ENCODE measurements at regions not wholly inside any gene's neighbourhood (a gene's known extent, or its start where the extent isn't known, plus 50 kb on each side); places are given as distances from the start of the nearest gene placed in this dataset.

DNA sequence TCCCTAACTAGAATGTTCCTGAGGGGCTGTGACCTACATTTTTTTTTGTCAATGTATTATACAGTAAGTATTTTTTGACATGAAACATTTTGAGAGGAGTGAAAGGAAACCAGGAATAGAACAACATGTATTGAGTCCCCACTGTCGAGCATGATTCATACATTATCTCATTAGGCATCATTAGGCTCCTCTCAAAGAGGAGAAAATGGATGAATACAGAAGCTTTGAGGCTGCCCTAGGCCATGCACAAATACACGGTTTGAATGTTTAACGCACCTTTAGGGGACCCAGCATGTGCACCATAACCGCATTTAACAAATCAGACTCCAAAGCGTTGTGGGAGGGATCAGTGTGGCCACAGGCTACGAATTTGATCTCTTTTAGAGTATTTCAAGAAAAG is 87.8 kb downstream of the TBXT start:
- TF ChIP-seq, protein P1, sequence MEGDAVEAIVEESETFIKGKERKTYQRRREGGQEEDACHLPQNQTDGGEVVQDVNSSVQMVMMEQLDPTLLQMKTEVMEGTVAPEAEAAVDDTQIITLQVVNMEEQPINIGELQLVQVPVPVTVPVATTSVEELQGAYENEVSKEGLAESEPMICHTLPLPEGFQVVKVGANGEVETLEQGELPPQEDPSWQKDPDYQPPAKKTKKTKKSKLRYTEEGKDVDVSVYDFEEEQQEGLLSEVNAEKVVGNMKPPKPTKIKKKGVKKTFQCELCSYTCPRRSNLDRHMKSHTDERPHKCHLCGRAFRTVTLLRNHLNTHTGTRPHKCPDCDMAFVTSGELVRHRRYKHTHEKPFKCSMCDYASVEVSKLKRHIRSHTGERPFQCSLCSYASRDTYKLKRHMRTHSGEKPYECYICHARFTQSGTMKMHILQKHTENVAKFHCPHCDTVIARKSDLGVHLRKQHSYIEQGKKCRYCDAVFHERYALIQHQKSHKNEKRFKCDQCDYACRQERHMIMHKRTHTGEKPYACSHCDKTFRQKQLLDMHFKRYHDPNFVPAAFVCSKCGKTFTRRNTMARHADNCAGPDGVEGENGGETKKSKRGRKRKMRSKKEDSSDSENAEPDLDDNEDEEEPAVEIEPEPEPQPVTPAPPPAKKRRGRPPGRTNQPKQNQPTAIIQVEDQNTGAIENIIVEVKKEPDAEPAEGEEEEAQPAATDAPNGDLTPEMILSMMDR (IDR thresholded peaks at IDR 0.05; ENCODE audit: low read depth, low read length), result no peak
- TF ChIP-seq EZH2phosphoT487 (IDR thresholded peaks at IDR 0.05; ENCODE audit: low read depth), result no peak

Measured in OCI-LY3 (cell line).